ENCODE measurements at regions not wholly inside any gene's neighbourhood (a gene's known extent, or its start where the extent isn't known, plus 50 kb on each side); places are given as distances from the start of the nearest gene placed in this dataset.
"Not testable (repeated sequence)": the region's sequence is repeated elsewhere in the genome, so short reads cannot be mapped to it uniquely, and the experiment has no call there.

GRCh38 chr4:120207021-120207420, 140.4 kb upstream of the MAD2L1 start:
- FAIRE-seq (no peak), DNase-seq (ENCODE audit: low spot score) (no peak)

DNA sequence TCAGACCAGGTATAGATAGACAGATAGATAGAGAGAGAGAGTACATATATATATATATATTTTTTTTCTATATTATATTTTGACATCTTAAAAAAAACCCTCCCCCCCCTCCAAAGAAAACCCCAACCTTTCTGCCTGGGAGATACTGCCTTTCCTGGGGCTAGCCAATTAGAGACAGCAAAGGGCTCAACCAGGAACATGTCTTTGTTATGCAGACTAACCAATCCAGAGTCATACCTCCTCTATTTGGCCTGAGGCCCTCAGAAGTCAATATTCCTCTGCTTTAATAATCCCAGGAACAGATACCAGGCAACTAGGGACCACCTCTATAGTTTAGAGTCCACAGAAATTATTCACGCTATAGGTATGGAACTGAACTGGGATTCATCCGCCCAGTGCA, 135.6 kb upstream of the MAD2L1 start:
- no peak for FAIRE-seq

DNA sequence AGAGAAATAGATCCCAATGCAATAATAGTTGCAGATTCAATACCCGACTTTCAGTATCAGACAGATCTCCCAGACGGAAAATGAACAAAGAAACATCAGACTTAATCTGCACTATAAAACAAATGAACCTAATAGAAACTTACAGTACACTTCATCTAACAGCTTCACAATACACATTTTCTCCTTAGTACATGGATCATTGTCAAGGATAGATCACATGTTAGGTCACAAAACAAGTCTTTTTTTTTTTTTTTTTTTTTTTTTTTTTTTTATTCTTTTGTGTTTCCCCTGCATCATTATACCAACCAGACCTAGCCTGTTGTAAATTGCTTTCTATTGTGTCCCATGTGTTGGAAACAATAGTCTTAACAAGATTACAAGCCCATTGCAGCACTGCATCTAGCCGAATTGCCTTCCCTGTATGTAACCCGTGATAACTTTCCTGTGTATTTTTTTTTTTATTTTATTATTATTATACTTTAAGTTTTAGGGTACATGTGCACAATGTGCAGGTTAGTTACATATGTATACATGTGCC, 134.0 kb upstream of the MAD2L1 start:
- FAIRE-seq; DNase-seq (ENCODE audit: low spot score): not testable (repeated sequence)

More for the DNA sequence above, 135.6 kb upstream of the MAD2L1 start:
- no peak for DNase-seq (ENCODE audit: low spot score)

- DNase-seq (ENCODE audit: low spot score) (no peak), FAIRE-seq (no peak)
Measured at GRCh38 chr4:120198411-120198810, 131.8 kb upstream of the MAD2L1 start.

GRCh38 chr4:120177603-120178002, 111.0 kb upstream of the MAD2L1 start:
- no peak for DNase-seq (ENCODE audit: low spot score)
- no peak for FAIRE-seq

DNA sequence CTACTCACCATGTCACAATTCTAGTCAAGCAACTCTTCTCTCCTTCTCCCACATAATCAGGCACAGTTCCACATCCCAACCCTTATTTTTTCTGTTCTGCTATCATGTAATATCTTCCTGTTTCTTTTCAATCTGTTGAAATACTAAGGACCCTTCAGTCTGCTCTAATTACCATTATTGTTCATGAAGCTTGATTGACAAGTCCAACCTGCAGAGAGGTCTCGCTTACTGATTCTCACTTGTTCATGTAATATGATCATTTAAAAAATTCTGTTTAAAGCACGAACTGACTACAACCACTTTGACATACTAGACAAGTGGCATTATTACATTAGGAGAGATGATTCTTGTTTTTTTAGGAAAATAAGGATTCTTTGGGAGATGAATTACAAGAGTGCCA, 108.6 kb upstream of the MAD2L1 start:
- no peak for FAIRE-seq

DNA sequence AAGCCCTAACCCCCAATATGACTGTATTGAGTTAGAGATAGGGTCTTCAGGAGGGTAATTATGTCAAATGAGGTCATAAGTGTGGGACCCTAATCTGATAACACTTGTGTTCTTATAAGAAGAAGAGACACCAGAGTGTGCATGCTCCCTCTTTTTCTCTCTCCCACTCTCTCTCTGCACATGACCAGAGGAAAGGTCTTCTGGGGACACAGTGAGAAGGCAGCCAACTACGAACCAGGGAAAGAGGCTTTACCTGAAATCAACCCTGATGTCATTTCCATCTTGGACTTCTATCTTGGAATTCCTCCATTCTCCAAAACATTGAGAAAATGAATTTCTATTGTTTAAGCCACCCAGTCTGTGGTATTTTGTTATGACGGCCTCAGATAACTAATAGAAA, 97.2 kb upstream of the MAD2L1 start:
- DNase-seq (ENCODE audit: low spot score) (no peak), FAIRE-seq (no peak)

More for the DNA sequence above, 108.6 kb upstream of the MAD2L1 start:
- no peak for DNase-seq (ENCODE audit: low spot score)

DNA sequence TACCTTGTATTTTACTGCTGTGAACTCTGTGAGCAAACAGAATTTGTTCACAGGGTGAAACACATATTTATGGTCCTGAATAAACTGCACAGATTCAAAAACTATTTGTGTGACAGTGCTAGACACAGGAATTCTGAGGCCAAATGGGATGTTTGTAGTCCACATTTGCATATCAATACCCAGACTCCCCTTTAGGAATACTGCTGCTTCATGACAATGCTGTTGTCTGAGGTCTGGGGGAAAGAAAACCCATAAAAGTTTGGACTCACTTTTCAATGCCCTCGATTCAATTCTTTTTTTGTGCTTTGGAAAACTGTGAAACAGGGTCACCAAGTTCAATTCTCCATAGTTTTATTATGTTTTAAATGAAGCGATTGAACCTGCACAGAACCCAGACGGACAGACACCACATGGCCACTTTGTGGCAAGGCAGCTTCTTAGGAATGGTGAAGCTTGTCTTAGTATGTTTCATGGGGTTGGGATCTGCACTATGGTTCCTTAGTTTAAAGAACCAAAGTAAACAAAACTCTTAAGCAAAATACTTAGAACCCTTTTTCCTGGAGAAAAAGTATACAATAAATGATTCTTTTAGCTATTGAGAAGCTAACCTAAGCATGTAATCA, 92.3 kb upstream of the MAD2L1 start:
- FAIRE-seq (no peak), DNase-seq (ENCODE audit: low spot score) (no peak)

DNA sequence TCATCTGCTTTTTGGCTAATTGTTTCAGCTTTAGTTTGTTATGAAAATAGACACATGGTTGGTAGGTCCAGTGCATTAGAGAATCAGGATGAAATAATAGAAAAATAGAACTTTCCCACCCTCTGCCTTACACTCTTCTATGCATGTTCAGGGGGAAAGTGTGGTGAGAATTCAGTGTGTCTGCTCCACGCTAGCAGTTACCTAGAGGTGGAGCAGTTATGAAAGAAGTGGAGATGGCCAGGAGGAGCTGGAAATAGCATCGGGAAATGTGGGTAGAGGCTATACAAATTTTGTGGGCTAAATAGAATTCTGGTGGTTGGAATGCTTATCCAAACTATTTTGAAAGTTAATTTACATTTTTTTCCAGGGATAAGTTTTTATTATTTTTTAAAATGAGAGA, 91.4 kb upstream of the MAD2L1 start:
- DNase-seq (ENCODE audit: low spot score) (no peak), FAIRE-seq (no peak)

- DNase-seq (ENCODE audit: low spot score) (peak; percentile 15), FAIRE-seq (peak; percentile 70)
Measured at GRCh38 chr4:120156120-120156718, 89.6 kb upstream of the MAD2L1 start.

- FAIRE-seq = no peak
- DNase-seq (ENCODE audit: low spot score) = no peak
Measured at GRCh38 chr4:120155287-120155686, 88.6 kb upstream of the MAD2L1 start.

- FAIRE-seq = no peak
- DNase-seq (ENCODE audit: low spot score) = no peak
Measured at GRCh38 chr4:120144634-120145033, 78.0 kb upstream of the MAD2L1 start.

- DNase-seq (ENCODE audit: low spot score) = no peak
- FAIRE-seq = no peak
Measured at GRCh38 chr4:120144041-120144440, 77.4 kb upstream of the MAD2L1 start.

DNA sequence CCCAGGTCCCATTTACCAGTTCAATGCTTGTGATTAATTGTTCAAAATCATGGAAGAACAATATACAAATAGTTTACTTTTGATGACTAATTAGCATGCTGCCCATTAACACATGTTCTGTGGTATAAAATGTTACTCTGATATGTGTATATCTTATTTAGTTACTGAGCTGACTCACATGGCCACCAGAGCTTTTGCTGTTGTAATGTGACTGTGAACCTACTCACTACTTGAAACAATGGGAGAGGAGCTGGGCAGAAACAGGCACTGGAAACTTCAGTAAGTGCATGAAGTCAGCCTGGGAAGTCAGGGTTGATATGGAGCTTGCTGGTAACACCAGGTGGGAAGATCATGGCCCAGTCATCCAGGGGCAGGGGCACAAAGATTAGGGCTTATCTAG, 72.7 kb upstream of the MAD2L1 start:
- DNase-seq (ENCODE audit: low spot score) (no peak), FAIRE-seq (no peak)

DNA sequence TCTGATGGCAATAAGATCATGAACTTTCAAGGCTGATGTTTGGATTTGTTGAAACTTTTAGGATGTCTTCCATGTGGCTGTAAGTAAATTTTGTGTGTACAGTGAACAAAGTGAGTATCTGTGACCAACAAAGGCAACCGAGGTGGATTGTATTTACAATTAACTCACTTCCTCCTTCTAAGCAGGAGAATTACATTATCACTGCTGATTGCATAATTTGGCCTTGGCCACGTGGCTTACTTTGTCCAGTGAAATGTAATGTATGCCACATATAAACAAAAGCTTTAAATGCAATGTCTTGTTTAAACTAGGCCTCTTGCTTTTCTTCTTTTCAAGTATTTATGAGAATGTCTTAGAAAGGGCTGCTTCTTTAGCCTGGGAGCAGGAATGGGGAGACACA, 66.3 kb upstream of the MAD2L1 start:
- no peak for FAIRE-seq
- no peak for DNase-seq (ENCODE audit: low spot score)

- FAIRE-seq = no peak
- no peak for DNase-seq (ENCODE audit: low spot score)
Measured at GRCh38 chr4:120130786-120131185, 64.1 kb upstream of the MAD2L1 start.

Measured in RCC 7860 (cell line).